GM10248 (cell line): ENCODE measurements at regions not wholly inside any gene's neighbourhood (a gene's known extent, or its start where the extent isn't known, plus 50 kb on each side); places are given as distances from the start of the nearest gene placed in this dataset.

Source experiments
- CTCF ChIA-PET: fragments of 300-600 bp; sonication (Branson Sonifier 250); formaldehyde crosslinking; extraction: SDS; loops from one replicate; lab custom pipeline; 2021; ENCODE audit warnings: antibody characterized with exemption; lab: Yijun Ruan, JAX
- POLR2A ChIA-PET: fragments of 350-650 bp; sonication (Branson Sonifier 250); formaldehyde crosslinking; extraction: SDS; loops from one replicate; lab custom pipeline; 2020; ENCODE audit warnings: antibody characterized with exemption; lab: Yijun Ruan, JAX
- DNase-seq: peaks from one replicate; pipeline ENCODE4 v3.0.0; 2012; ENCODE audit errors: extremely low spot score
- TF ChIP-seq, protein P1 (sequence below): IDR thresholded peaks from 2 replicates; pipeline ENCODE4 v1.5.1; 2012; ENCODE audit warnings: mild to moderate bottlenecking, low read depth; ENCODE audit errors: extremely low read depth, missing control alignments, control extremely low read depth

DNA sequence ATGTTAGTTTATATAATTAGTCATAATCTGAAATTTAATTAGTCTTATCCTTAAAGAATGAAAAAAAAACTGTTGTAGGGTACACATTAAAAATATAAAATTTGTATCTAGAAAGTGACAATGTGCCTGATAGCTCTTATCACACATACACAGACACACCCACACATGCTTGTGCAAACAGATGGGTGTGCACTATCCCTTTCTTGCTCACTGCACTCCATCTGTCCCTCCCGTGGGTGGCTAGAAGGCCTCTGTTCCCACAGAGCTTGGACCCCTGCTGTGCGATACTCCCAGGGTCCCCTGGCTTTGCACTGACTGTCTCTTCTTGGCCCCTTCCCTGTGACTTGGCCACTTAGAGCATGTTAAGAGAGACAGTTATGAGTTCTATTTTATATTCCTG, 123.9 kb upstream of the ACKR3 start:
- TF ChIP-seq, protein P1, sequence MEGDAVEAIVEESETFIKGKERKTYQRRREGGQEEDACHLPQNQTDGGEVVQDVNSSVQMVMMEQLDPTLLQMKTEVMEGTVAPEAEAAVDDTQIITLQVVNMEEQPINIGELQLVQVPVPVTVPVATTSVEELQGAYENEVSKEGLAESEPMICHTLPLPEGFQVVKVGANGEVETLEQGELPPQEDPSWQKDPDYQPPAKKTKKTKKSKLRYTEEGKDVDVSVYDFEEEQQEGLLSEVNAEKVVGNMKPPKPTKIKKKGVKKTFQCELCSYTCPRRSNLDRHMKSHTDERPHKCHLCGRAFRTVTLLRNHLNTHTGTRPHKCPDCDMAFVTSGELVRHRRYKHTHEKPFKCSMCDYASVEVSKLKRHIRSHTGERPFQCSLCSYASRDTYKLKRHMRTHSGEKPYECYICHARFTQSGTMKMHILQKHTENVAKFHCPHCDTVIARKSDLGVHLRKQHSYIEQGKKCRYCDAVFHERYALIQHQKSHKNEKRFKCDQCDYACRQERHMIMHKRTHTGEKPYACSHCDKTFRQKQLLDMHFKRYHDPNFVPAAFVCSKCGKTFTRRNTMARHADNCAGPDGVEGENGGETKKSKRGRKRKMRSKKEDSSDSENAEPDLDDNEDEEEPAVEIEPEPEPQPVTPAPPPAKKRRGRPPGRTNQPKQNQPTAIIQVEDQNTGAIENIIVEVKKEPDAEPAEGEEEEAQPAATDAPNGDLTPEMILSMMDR: no peak
- no peak for DNase-seq
- POLR2A ChIA-PET: no interaction called here
- CTCF ChIA-PET: no interaction called here

DNA sequence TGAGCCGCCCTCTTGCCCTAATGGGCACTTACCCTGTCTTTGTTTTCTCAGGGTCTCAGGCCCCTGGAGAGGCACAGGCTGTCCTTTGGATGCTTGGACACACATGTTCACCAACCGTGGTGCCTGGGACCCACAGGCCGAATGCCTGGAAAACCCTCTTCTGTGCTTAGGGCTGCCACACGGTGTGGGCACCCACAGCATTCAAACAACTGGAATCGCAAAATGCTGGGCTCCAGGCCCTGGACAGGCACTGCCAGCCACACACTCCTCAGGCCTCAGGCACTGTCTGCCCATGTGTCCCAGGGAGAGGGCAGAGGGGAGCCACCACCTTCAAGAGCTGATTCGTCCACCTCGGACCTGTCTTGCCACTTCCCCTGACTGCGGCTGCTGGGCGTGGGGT, 123.1 kb upstream of the ACKR3 start:
- no peak for DNase-seq
- ChIA-PET POLR2A (no interaction called here), CTCF (no interaction called here)
- TF ChIP-seq, protein P1: no peak

DNA sequence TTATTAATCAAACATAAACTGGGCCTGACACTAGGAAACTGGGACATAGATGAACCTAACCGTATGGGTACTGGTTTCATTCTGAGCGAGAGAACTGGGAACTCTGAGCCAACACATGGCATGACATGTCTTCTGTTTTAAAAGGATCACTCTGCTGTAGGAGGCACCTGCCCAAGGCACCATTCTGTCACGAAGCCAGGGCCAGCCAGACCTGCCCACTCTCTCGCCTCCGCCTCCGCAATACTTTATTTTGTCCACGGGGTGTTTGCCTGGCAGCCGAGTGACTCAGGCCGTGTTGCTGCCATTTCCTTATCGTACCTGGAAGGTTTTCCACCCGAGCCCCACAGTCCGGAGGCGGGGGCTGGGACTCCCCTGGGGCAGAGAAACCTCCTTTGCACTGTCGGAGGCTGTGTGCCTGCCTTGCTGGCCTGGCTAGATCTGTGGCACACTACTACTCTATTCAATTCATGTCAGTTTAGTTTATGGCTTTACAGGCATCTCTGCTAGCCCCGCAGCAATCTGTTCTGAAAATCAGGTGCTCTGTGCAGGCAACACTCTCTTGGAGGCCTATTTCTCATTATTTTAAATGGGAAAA, 120.4 kb upstream of the ACKR3 start:
- ChIA-PET POLR2A (no interaction called here), CTCF (no interaction called here)
- no peak for DNase-seq
- TF ChIP-seq, protein P1: no peak

DNA sequence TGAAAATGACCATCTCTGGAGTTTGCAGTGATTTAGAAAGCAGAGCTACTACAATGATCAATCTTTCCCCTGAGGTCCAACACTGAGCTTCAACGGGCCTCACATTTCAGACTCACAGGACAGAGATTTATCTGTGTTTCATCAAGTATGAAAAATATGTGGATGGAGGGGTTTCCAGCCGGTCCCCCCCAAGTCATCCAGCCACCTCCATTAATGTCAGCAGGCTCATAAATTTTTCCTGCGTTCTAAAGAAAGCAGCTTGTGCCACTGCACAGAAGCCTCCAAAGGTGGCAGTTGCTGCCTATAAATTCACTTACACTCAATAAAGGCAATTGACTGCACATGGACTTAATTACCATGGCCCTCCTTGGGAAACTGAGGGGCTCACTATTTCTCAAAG, 117.4 kb upstream of the ACKR3 start:
- ChIA-PET POLR2A (no interaction called here), CTCF (interaction anchor here (0.9 to 1.3 kb wide), 2 partner anchors 10 to 117 kb away, joined by 3 read pairs; partner anchors contain the start of gene ACKR3)
- TF ChIP-seq, protein P1: no peak
- no peak for DNase-seq

DNA sequence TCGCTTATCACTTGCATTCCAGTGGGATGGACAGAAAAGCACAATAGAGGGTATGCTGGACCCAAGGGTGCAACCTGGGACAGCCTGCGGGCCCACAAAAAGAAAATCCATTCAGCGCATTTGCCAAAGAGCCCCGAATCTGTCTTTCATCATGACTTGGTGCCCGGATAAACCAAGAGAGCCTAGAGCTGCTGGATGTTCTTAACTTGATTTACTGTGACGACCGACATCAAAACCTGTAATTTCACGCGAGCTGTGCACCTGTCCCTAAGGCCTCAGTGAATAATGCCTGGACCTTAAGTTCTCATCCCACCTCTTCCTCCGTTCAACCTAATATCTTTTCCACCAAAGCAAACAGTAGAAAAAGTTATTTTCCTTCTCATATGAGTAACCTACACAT, 115.5 kb upstream of the ACKR3 start:
- DNase-seq: no peak
- TF ChIP-seq, protein P1: no peak
- ChIA-PET CTCF (interaction anchor here (1.2 kb wide), 1 partner anchor 147 kb away, joined by 3 read pairs; no protein-coding TSS in a partner anchor), POLR2A (no interaction called here)

DNA sequence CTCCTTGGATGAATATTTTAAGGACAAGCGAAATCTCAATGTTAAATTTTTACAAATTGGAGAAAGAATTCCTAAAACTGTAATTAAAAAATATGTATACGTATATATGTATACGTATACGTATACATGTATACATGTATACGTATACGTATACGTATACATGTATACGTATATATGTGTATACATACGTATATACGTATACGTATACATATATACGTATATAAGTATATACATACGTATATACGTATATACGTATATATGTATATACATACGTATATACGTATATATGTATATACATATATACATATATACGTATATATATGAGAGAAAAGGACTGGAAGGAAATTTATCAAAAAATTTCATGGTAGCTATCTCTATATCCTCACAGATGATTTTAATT, 110.2 kb upstream of the ACKR3 start:
- TF ChIP-seq, protein P1: no peak
- CTCF ChIA-PET: no interaction called here
- POLR2A ChIA-PET: no interaction called here
- DNase-seq: no peak
